ENCODE measurements at regions not wholly inside any gene's neighbourhood (a gene's known extent, or its start where the extent isn't known, plus 50 kb on each side); places are given as distances from the start of the nearest gene placed in this dataset.

DNA sequence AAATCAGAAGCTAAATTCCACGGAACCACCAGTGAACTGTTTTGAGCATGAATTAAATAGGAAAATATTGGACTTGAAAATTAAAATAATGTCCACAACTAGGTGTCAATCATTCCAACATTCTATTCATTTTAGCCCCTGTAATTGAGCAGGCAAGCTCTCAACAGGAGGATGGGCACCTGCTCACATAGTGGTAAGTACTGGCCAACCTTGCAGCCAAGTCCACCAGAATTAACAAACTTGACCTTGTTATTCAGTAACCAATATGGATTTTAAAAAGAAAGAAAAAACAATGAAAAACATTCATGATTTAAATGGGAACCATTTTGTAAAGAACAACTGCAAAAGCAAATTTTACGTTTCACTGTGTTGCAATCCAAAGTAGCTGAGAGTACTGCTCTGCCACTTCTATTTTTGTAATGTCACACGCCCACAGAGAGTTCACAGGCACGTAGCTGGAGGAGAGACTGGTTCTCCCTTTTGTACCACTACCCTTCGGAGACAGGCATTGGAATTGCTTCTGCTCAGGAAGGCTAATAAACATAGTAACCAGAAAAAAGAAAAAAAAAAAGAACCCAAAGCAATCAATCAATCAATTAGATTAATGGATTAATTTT, 75.2 kb upstream of the F13A1 start:
- H3K9me3 ChIP-seq = no peaks in the 10 kb centered on the region
- TF ChIP-seq POLR2AphosphoS5 (IDR thresholded peaks at IDR 0.05) = peak in 1 of 3 donors; percentile 35
- no peak for TF ChIP-seq POLR2A (IDR thresholded peaks at IDR 0.05)
- H3K4me3 ChIP-seq = no peak overlapping the region
- WGBS, 5 donors = 37 to 64% (median 52%) methylated on average over 5 of the region's 5 CpGs
- H3K4me1 ChIP-seq = peaks cover 4 to 59% (median 22%) of the 10 kb centered on the region in 6 donors
- no peaks in the 10 kb centered on the region for H3K36me3 ChIP-seq
- DNase-seq = no peak
- H3K27me3 ChIP-seq (replicated peaks in 1 of 7) = peaks cover 0 to 10% (median 0%) of the 10 kb centered on the region in 7 donors
- intact Hi-C loops (cut with DNase I; ENCODE audit: low total_unique reads) = no loop called here
- peak overlapping the region in 5 of 8 donors; percentile 26 to 83 (median 62) for H3K27ac ChIP-seq

- intact Hi-C loops (cut with DNase I; ENCODE audit: low total_unique reads) = no loop called here
- no peaks in the 10 kb centered on the region for H3K9me3 ChIP-seq
- H3K27me3 ChIP-seq (replicated peaks in 1 of 7) = peaks cover 0 to 10% (median 0%) of the 10 kb centered on the region in 7 donors
- DNase-seq = no peak
- H3K27ac ChIP-seq = no peak overlapping the region
- TF ChIP-seq POLR2A (IDR thresholded peaks at IDR 0.05) (no peak), POLR2AphosphoS5 (IDR thresholded peaks at IDR 0.05) (no peak), CTCF (IDR thresholded peaks at IDR 0.05 in 8 of 11, conservative IDR thresholded peaks at IDR 0.05 in 3 of 11) (no peak)
- WGBS, 5 donors = 86 to 92% (median 90%) methylated on average over 5 of the region's 5 CpGs
- H3K36me3 ChIP-seq = no peaks in the 10 kb centered on the region
- H3K4me3 ChIP-seq = no peak overlapping the region
- peaks cover 0 to 38% (median 10%) of the 10 kb centered on the region in 6 donors for H3K4me1 ChIP-seq
These were observed 77.4 kb upstream of the F13A1 start for GRCh38 chr6:6397842-6398241.

DNA sequence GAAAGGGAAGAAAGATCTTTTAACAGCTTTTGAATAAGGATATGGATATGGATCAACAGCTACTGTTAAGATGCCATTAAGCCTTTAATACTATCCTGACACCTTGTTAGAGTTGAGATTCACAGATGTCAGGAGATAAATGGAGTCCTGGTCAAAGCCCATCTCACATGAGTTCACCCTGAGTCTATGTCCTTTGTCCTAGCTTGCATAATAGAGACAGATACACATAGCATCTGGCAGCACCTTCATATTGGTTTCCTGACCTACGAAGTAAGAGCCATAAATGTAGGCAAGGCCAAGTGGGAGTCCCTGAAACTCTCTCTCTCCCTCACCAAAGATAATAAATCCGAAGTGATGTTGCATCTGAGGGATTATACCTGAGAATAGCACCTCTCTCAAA, 79.1 kb upstream of the F13A1 start:
- WGBS, 5 donors = 36 to 79% (median 53%) methylated on average over 2 of the region's 2 CpGs
- Histone ChIP-seq H3K27me3 (replicated peaks in 1 of 7) (peaks cover 0 to 16% (median 0%) of the 10 kb centered on the region in 7 donors), H3K27ac (no peak overlapping the region), H3K4me3 (no peak overlapping the region), H3K36me3 (no peaks in the 10 kb centered on the region), H3K4me1 (peaks cover 0 to 21% (median 4%) of the 10 kb centered on the region in 6 donors), H3K9me3 (no peaks in the 10 kb centered on the region)
- intact Hi-C loops (cut with DNase I; ENCODE audit: low total_unique reads) = no loop called here
- DNase-seq = no peak
- TF ChIP-seq POLR2A (IDR thresholded peaks at IDR 0.05) (no peak), POLR2AphosphoS5 (IDR thresholded peaks at IDR 0.05) (no peak)

DNA sequence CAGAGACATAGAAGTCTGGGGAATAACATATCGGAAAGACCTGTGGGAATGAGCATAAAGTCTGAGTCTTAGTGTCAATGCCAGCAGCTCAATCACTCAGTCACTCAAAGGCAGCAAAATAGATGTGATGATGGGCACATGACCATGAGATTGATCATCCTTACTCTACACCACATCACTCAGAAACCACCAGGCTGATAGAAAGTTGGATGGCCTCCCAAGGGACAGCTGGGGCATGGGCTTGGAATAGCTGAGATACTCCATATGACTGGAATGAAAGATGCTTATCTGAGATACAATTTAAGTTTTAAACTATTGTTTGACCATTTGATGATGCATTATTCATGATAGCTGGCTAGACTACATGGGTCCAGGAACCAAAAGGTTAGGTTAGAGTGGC, 80.9 kb upstream of the F13A1 start:
- H3K9me3 ChIP-seq = no peaks in the 10 kb centered on the region
- peaks cover 0 to 13% (median under 1%) of the 10 kb centered on the region in 6 donors for H3K4me1 ChIP-seq
- no peak for DNase-seq
- H3K36me3 ChIP-seq = no peaks in the 10 kb centered on the region
- H3K4me3 ChIP-seq = no peak overlapping the region
- 92 to 100% (median 96%) methylated on average over 1 of the region's 1 CpG for WGBS, 5 donors
- intact Hi-C loops (cut with DNase I; ENCODE audit: low total_unique reads) = no loop called here
- peaks cover 0 to 20% (median 0%) of the 10 kb centered on the region in 7 donors for H3K27me3 ChIP-seq (replicated peaks in 1 of 7)
- TF ChIP-seq POLR2AphosphoS5 (IDR thresholded peaks at IDR 0.05) = no peak
- TF ChIP-seq CTCF (IDR thresholded peaks at IDR 0.05 in 8 of 11, conservative IDR thresholded peaks at IDR 0.05 in 3 of 11) = no peak
- TF ChIP-seq POLR2A (IDR thresholded peaks at IDR 0.05) = no peak
- H3K27ac ChIP-seq = no peak overlapping the region

DNA sequence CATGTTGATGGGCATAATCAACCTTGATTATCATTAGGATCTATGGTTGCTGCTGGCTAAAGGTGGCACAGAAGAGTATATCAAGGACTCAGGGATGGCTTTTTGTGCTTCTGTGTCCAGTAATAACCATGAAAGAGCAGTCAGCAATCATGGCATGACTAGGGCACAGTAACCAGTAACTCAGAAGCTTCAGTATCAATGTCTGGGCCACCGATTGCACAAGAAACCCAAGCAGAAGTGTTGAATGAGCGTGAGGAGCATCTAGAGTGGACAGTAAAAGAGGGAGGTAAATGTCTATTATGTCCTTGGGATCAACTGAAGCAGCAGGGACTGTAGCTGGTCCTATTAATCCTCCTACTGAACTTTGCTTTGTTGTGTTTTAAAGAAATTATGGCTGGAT, 81.5 kb upstream of the F13A1 start:
- DNase-seq = no peak
- no peak overlapping the region for H3K4me3 ChIP-seq
- no peak for TF ChIP-seq POLR2A (IDR thresholded peaks at IDR 0.05)
- TF ChIP-seq CTCF (IDR thresholded peaks at IDR 0.05 in 8 of 11, conservative IDR thresholded peaks at IDR 0.05 in 3 of 11) = no peak
- no peak for TF ChIP-seq POLR2AphosphoS5 (IDR thresholded peaks at IDR 0.05)
- peaks cover 0 to 18% (median 6%) of the 10 kb centered on the region in 6 donors for H3K4me1 ChIP-seq
- H3K27ac ChIP-seq = no peak overlapping the region
- 59 to 85% (median 66%) methylated on average over 2 of the region's 2 CpGs for WGBS, 5 donors
- H3K27me3 ChIP-seq (replicated peaks in 1 of 7) = peaks cover 0 to 20% (median 0%) of the 10 kb centered on the region in 7 donors
- H3K9me3 ChIP-seq = no peaks in the 10 kb centered on the region
- H3K36me3 ChIP-seq = no peaks in the 10 kb centered on the region
- intact Hi-C loops (cut with DNase I; ENCODE audit: low total_unique reads) = no loop called here
